Liver (tissue), 8 donors: ENCODE measurements at regions not wholly inside any gene's neighbourhood (a gene's known extent, or its start where the extent isn't known, plus 50 kb on each side); places are given as distances from the start of the nearest gene placed in this dataset.

ENCODE experiments used
- DNase-seq: peaks from one replicate; pipeline ENCODE4 v3.0.0-alpha.2; 2017; ENCODE audit warnings: low spot score
- H3K27ac ChIP-seq, 2 donors: one replicate each; pipeline ENCODE4 v1.7.0; 2013; ENCODE audit warnings: inconsistent platforms in 2 of 2, low read length in 2 of 2, control low read depth in 1 of 2, low read depth in 1 of 2, mild to moderate bottlenecking in 1 of 2
- H3K27me3 ChIP-seq, 4 donors: one replicate each; pipeline versions ENCODE4 v1.6.1 to v1.7.0; 2013; ENCODE audit warnings: low read length in 3 of 4, inconsistent platforms in 1 of 4, mild to moderate bottlenecking in 1 of 4, moderate library complexity in 1 of 4; ENCODE audit not compliant: control insufficient read depth in 4 of 4, insufficient read depth in 4 of 4
- H3K36me3 ChIP-seq, 4 donors: one replicate each; pipeline versions ENCODE4 v1.6.1 to v1.7.0; 2013; ENCODE audit warnings: low read length in 3 of 4, mild to moderate bottlenecking in 3 of 4, low read depth in 1 of 4, moderate library complexity in 1 of 4; ENCODE audit not compliant: control insufficient read depth in 4 of 4, insufficient read depth in 3 of 4
- H3K4me1 ChIP-seq, 4 donors: one replicate each; pipeline versions ENCODE4 v1.6.1 to v1.7.0; 2013; ENCODE audit warnings: low read length in 3 of 4, mild to moderate bottlenecking in 3 of 4, moderate library complexity in 1 of 4; ENCODE audit not compliant: control insufficient read depth in 4 of 4, insufficient read depth in 4 of 4
- H3K4me3 ChIP-seq, 3 donors: one replicate each; pipeline versions ENCODE4 v1.6.1 to v1.7.0; 2013; ENCODE audit warnings: low read length in 3 of 3, control low read depth in 1 of 3, low read depth in 1 of 3, mild to moderate bottlenecking in 1 of 3
- H3K9ac ChIP-seq, 2 donors: one replicate each; pipeline ENCODE4 v1.7.0; 2013; ENCODE audit warnings: low read length in 2 of 2, mild to moderate bottlenecking in 2 of 2, moderate library complexity in 2 of 2, control low read depth in 1 of 2, low read depth in 1 of 2
- H3K9me3 ChIP-seq, 4 donors: one replicate each; pipeline versions ENCODE4 v1.6.1 to v1.7.0; 2013; ENCODE audit warnings: low read length in 3 of 4; ENCODE audit not compliant: control insufficient read depth in 4 of 4
- EGR1 ChIP-seq, 2 donors: IDR thresholded peaks; 2 replicates each; pipeline ENCODE4 v1.6.1; 2016 to 2018; ENCODE audit warnings: antibody characterized with exemption in 2 of 2, low read depth in 2 of 2
- FOXA1 ChIP-seq: IDR thresholded peaks from 2 replicates; pipeline ENCODE4 v1.6.1; 2016; ENCODE audit warnings: antibody characterized with exemption
- FOXA2 ChIP-seq: IDR thresholded peaks from 2 replicates; pipeline ENCODE4 v1.6.1; 2016; ENCODE audit warnings: antibody characterized with exemption
- GABPA ChIP-seq, 2 donors: IDR thresholded peaks in 1 of 2; conservative IDR thresholded peaks in 1 of 2; 2 replicates each; pipeline ENCODE4 v1.6.1; 2016; ENCODE audit warnings: antibody characterized with exemption in 2 of 2, mild to moderate bottlenecking in 1 of 2, moderate library complexity in 1 of 2
- HNF4A ChIP-seq, 2 donors: conservative IDR thresholded peaks; 2 replicates each; pipeline ENCODE4 v1.6.1; 2016; ENCODE audit warnings: antibody characterized with exemption in 2 of 2, mild to moderate bottlenecking in 2 of 2
- HNF4G ChIP-seq: IDR thresholded peaks from 2 replicates; pipeline ENCODE4 v1.6.1; 2016; ENCODE audit warnings: antibody characterized with exemption
- JUND ChIP-seq, 2 donors: IDR thresholded peaks; 2 replicates each; pipeline ENCODE4 v1.6.1; 2016; ENCODE audit warnings: antibody characterized with exemption in 2 of 2
- NR2F2 ChIP-seq: IDR thresholded peaks from 2 replicates; pipeline ENCODE4 v1.6.1; 2016; ENCODE audit warnings: antibody characterized with exemption
- RAD21 ChIP-seq, 2 donors: IDR thresholded peaks; 2 replicates each; pipeline ENCODE4 v1.6.1; 2016; ENCODE audit warnings: antibody characterized with exemption in 2 of 2, mild to moderate bottlenecking in 2 of 2
- RXRA ChIP-seq, 2 donors: IDR thresholded peaks; 2 replicates each; pipeline ENCODE4 v1.6.1; 2017 to 2018; ENCODE audit warnings: antibody characterized with exemption in 2 of 2, mild to moderate bottlenecking in 1 of 2
- SP1 ChIP-seq: IDR thresholded peaks from 2 replicates; pipeline ENCODE4 v1.6.1; 2018; ENCODE audit warnings: antibody characterized with exemption, mild to moderate bottlenecking
- TAF1 ChIP-seq: conservative IDR thresholded peaks from 2 replicates; pipeline ENCODE4 v1.6.1; 2016; ENCODE audit warnings: antibody characterized with exemption, mild to moderate bottlenecking
- YY1 ChIP-seq: IDR thresholded peaks from 2 replicates; pipeline ENCODE4 v1.6.1; 2016; ENCODE audit warnings: antibody characterized with exemption, mild to moderate bottlenecking
- WGBS: extraction: QIAGEN DNeasy Blood & Tissue Kit; methylation state at CpG from one replicate; pipeline ENCODE4 v1.1.7; 2013; 5-methylcytosine and 5-hydroxymethylcytosine counted together
- TF ChIP-seq, protein P1 (sequence below): IDR thresholded peaks from 2 replicates; pipeline ENCODE4 v1.6.1; 2016; ENCODE audit warnings: antibody characterized with exemption
- TF ChIP-seq, protein P2 (sequence below): IDR thresholded peaks from 2 replicates; pipeline ENCODE4 v1.6.1; 2016; ENCODE audit warnings: antibody characterized with exemption, mild to moderate bottlenecking
- TF ChIP-seq, protein P3 (sequence below): IDR thresholded peaks from 2 replicates; pipeline ENCODE4 v1.6.1; 2016; ENCODE audit warnings: antibody characterized with exemption
- TF ChIP-seq, protein P4 (sequence below): IDR thresholded peaks from 2 replicates; pipeline ENCODE4 v1.6.1; 2016; ENCODE audit warnings: antibody characterized with exemption
- TF ChIP-seq, protein P5 (sequence below): fragments of 150-350 bp; IDR thresholded peaks from 2 replicates; pipeline ENCODE4 v1.5.1; 2017; ENCODE audit warnings: improper control_type of control experiment, low read depth, low read length; ENCODE audit not compliant: missing input control
- donor health status: healthy.
- donor health status: healthy.
- donor health status: healthy.
- donor health status: healthy.
- donor health status: healthy.

DNA sequence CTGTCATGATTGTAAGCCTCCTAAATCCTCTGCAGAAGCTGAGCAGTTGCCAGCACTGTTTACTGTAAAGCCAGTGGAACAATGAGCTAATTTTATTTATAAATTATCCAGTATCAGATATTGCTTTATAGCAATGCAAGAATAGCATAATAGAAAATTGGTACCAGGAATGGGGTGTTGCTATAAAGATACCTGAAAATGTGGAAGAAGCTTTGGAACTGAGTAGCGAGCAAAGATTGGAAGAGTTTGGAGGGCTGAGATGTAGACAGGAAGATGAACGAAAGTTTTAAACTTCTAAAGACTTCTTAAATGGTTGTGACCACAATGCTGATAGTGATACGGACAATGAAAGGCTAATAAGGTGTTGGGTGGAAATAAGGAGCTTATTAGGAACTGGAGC is 917.4 kb upstream of the POT1 start:
- Histone ChIP-seq H3K27me3 (no peaks in the 10 kb centered on the region), H3K9me3 (peaks cover 0 to 18% (median 1%) of the 10 kb centered on the region in 4 donors), H3K36me3 (no peaks in the 10 kb centered on the region), H3K9ac (no peak overlapping the region), H3K4me3 (no peak overlapping the region), H3K27ac (no peak overlapping the region), H3K4me1 (no peaks in the 10 kb centered on the region)
- DNase-seq: no peak
- TF ChIP-seq, protein P1, sequence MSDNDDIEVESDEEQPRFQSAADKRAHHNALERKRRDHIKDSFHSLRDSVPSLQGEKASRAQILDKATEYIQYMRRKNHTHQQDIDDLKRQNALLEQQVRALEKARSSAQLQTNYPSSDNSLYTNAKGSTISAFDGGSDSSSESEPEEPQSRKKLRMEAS: no peak
- TF ChIP-seq EGR1 (IDR thresholded peaks at IDR 0.05; ENCODE audit: low read depth in 2 of 2): no peak
- WGBS: 76% methylated on average over 3 of the region's 3 CpGs

DNA sequence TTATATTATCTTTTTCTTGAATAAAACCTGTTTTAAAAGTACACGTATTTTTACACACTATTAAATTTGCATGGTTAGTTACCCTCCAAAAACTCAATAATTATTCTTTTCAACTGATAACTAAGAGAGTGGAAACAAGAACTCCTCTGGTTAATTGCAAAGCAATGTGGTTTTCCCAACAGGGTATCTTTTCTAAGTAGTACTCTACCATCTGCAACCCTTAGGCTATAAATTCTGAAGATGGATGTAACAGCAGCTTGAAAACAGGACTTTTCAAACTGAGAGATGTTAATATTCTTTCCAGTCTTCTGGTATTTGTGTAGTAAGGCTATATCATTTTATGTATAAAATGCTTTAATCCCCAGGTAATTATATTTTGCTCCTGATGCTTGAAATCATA is 916.1 kb upstream of the POT1 start:
- TF ChIP-seq JUND (IDR thresholded peaks at IDR 0.05): no peak
- TF ChIP-seq, protein P2, sequence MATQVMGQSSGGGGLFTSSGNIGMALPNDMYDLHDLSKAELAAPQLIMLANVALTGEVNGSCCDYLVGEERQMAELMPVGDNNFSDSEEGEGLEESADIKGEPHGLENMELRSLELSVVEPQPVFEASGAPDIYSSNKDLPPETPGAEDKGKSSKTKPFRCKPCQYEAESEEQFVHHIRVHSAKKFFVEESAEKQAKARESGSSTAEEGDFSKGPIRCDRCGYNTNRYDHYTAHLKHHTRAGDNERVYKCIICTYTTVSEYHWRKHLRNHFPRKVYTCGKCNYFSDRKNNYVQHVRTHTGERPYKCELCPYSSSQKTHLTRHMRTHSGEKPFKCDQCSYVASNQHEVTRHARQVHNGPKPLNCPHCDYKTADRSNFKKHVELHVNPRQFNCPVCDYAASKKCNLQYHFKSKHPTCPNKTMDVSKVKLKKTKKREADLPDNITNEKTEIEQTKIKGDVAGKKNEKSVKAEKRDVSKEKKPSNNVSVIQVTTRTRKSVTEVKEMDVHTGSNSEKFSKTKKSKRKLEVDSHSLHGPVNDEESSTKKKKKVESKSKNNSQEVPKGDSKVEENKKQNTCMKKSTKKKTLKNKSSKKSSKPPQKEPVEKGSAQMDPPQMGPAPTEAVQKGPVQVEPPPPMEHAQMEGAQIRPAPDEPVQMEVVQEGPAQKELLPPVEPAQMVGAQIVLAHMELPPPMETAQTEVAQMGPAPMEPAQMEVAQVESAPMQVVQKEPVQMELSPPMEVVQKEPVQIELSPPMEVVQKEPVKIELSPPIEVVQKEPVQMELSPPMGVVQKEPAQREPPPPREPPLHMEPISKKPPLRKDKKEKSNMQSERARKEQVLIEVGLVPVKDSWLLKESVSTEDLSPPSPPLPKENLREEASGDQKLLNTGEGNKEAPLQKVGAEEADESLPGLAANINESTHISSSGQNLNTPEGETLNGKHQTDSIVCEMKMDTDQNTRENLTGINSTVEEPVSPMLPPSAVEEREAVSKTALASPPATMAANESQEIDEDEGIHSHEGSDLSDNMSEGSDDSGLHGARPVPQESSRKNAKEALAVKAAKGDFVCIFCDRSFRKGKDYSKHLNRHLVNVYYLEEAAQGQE: no peak
- no peak for TF ChIP-seq YY1
- TF ChIP-seq, protein P3, sequence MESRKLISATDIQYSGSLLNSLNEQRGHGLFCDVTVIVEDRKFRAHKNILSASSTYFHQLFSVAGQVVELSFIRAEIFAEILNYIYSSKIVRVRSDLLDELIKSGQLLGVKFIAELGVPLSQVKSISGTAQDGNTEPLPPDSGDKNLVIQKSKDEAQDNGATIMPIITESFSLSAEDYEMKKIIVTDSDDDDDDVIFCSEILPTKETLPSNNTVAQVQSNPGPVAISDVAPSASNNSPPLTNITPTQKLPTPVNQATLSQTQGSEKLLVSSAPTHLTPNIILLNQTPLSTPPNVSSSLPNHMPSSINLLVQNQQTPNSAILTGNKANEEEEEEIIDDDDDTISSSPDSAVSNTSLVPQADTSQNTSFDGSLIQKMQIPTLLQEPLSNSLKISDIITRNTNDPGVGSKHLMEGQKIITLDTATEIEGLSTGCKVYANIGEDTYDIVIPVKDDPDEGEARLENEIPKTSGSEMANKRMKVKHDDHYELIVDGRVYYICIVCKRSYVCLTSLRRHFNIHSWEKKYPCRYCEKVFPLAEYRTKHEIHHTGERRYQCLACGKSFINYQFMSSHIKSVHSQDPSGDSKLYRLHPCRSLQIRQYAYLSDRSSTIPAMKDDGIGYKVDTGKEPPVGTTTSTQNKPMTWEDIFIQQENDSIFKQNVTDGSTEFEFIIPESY: no peak
- no peak for TF ChIP-seq FOXA2
- TF ChIP-seq, protein P4, sequence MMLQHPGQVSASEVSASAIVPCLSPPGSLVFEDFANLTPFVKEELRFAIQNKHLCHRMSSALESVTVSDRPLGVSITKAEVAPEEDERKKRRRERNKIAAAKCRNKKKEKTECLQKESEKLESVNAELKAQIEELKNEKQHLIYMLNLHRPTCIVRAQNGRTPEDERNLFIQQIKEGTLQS: no peak
- TF ChIP-seq HNF4G: no peak
- no peak for TF ChIP-seq FOXA1
- TF ChIP-seq, protein P1: no peak
- no peak for TF ChIP-seq GABPA (IDR thresholded peaks at IDR 0.05 in 1 of 2, conservative IDR thresholded peaks at IDR 0.05 in 1 of 2)
- no peak for TF ChIP-seq NR2F2
- no peak for TF ChIP-seq EGR1 (IDR thresholded peaks at IDR 0.05; ENCODE audit: low read depth in 2 of 2)
- TF ChIP-seq SP1: no peak
- TF ChIP-seq RXRA (IDR thresholded peaks at IDR 0.05): no peak
- TF ChIP-seq TAF1: no peak
- TF ChIP-seq RAD21 (IDR thresholded peaks at IDR 0.05): no peak
- TF ChIP-seq HNF4A (conservative IDR thresholded peaks at IDR 0.05): no peak
- TF ChIP-seq, protein P5, sequence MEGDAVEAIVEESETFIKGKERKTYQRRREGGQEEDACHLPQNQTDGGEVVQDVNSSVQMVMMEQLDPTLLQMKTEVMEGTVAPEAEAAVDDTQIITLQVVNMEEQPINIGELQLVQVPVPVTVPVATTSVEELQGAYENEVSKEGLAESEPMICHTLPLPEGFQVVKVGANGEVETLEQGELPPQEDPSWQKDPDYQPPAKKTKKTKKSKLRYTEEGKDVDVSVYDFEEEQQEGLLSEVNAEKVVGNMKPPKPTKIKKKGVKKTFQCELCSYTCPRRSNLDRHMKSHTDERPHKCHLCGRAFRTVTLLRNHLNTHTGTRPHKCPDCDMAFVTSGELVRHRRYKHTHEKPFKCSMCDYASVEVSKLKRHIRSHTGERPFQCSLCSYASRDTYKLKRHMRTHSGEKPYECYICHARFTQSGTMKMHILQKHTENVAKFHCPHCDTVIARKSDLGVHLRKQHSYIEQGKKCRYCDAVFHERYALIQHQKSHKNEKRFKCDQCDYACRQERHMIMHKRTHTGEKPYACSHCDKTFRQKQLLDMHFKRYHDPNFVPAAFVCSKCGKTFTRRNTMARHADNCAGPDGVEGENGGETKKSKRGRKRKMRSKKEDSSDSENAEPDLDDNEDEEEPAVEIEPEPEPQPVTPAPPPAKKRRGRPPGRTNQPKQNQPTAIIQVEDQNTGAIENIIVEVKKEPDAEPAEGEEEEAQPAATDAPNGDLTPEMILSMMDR: no peak
- Histone ChIP-seq H3K27me3 (no peaks in the 10 kb centered on the region), H3K4me1 (no peaks in the 10 kb centered on the region), H3K27ac (no peak overlapping the region), H3K9me3 (peaks cover 0 to 18% (median 1%) of the 10 kb centered on the region in 4 donors), H3K36me3 (no peaks in the 10 kb centered on the region), H3K9ac (no peak overlapping the region), H3K4me3 (no peak overlapping the region)
- 73% methylated on average over 1 of the region's 1 CpG for WGBS
- DNase-seq: no peak
